Neural progenitor cell (in vitro differentiated cells): ENCODE measurements at regions not wholly inside any gene's neighbourhood (a gene's known extent, or its start where the extent isn't known, plus 50 kb on each side); places are given as distances from the start of the nearest gene placed in this dataset.

Experiments used
- CTCF ChIP-seq: fragments of 200-600 bp; sonication (generic); IDR thresholded peaks from 2 replicates; pipeline ENCODE4 v1.5.1; 2017; ENCODE audit warnings: antibody characterized with exemption, mild to moderate bottlenecking
- EZH2 ChIP-seq: fragments of 200-600 bp; sonication (generic); IDR thresholded peaks from 2 replicates; pipeline ENCODE4 v1.6.1; 2017; ENCODE audit warnings: antibody characterized with exemption, mild to moderate bottlenecking, moderate library complexity
- EZH2phosphoT487 ChIP-seq: fragments of 200-600 bp; sonication (generic); IDR thresholded peaks from 2 replicates; pipeline ENCODE4 v1.6.1; 2017; ENCODE audit warnings: antibody characterized with exemption

GRCh38 chr3:18149386-18149785, 275.8 kb downstream of the SATB1 start:
- TF ChIP-seq CTCF = no peak
- TF ChIP-seq EZH2 = no peak
- TF ChIP-seq EZH2phosphoT487 = no peak
